Astrocyte (in vitro differentiated cells and primary cell): ENCODE measurements at regions not wholly inside any gene's neighbourhood (a gene's known extent, or its start where the extent isn't known, plus 50 kb on each side); places are given as distances from the start of the nearest gene placed in this dataset.
A peak's percentile ranks its signal among the peaks of the same experiment; 100 is the strongest.

Source experiments
- DNase-seq: peaks from one replicate; pipeline ENCODE4 v3.0.0-alpha.2; 2010; ENCODE audit warnings: low read depth
- FAIRE-seq: peaks from 2 replicates; lab custom pipeline; 2011; peaks lifted over from hg19 to GRCh38; lab: Jason Lieb, UNC
- H2AFZ ChIP-seq: 2 replicates; pipeline ENCODE4 v1.6.0; 2012; ENCODE audit warnings: low read depth, low read length, inconsistent platforms
- H3K27ac ChIP-seq: 2 replicates; pipeline ENCODE4 v1.5.1; 2011; ENCODE audit warnings: low read depth, low read length, inconsistent platforms
- H3K27me3 ChIP-seq: 2 replicates; pipeline ENCODE4 v1.6.0; 2011; ENCODE audit warnings: low read length, inconsistent platforms; ENCODE audit not compliant: insufficient read depth
- H3K36me3 ChIP-seq: 2 replicates; pipeline ENCODE4 v1.5.1; 2011; ENCODE audit warnings: low read length, inconsistent platforms; ENCODE audit not compliant: insufficient read depth
- H3K4me1 ChIP-seq: 2 replicates; pipeline ENCODE4 v1.5.1; 2011; ENCODE audit warnings: low read length, inconsistent platforms; ENCODE audit not compliant: insufficient read depth
- H3K4me2 ChIP-seq: 2 replicates; pipeline ENCODE4 v1.6.0; 2012; ENCODE audit warnings: low read length, inconsistent platforms
- H3K4me3 ChIP-seq: 2 replicates; pipeline ENCODE4 v1.5.1; 2011; ENCODE audit warnings: low read depth, mild to moderate bottlenecking, low read length, inconsistent platforms; ENCODE audit not compliant: insufficient read depth
- H3K79me2 ChIP-seq: 2 replicates; pipeline ENCODE4 v1.6.0; 2012; ENCODE audit warnings: mild to moderate bottlenecking, low read length, inconsistent platforms; ENCODE audit not compliant: insufficient read depth
- H3K9ac ChIP-seq: 2 replicates; pipeline ENCODE4 v1.6.0; 2012; ENCODE audit warnings: mild to moderate bottlenecking, low read length, inconsistent platforms
- H3K9me3 ChIP-seq: 2 replicates; pipeline ENCODE4 v1.5.1; 2012; ENCODE audit warnings: low read depth, mild to moderate bottlenecking, low read length, inconsistent platforms; ENCODE audit not compliant: insufficient read depth
- H4K20me1 ChIP-seq: 2 replicates; pipeline ENCODE4 v1.6.0; 2012; ENCODE audit warnings: low read length, inconsistent platforms; ENCODE audit not compliant: insufficient read depth
- H3K27ac Mint-ChIP-seq: one replicate; pipeline ENCODE4 v1.8.0; 2021; ENCODE audit warnings: mild to moderate bottlenecking, mixed read lengths; ENCODE audit not compliant: unreplicated experiment
- H3K27me3 Mint-ChIP-seq: one replicate; pipeline ENCODE4 v1.8.0; 2021; ENCODE audit warnings: low read depth, mixed read lengths; ENCODE audit not compliant: unreplicated experiment
- H3K36me3 Mint-ChIP-seq: one replicate; pipeline ENCODE4 v1.8.0; 2021; ENCODE audit warnings: low read depth, mixed read lengths; ENCODE audit not compliant: unreplicated experiment
- H3K4me1 Mint-ChIP-seq: one replicate; pipeline ENCODE4 v1.8.0; 2021; ENCODE audit warnings: low read depth, mixed read lengths; ENCODE audit not compliant: unreplicated experiment
- H3K4me3 Mint-ChIP-seq: one replicate; pipeline ENCODE4 v1.8.0; 2021; ENCODE audit warnings: mild to moderate bottlenecking, moderate library complexity, mixed read lengths; ENCODE audit not compliant: unreplicated experiment
- H3K9me3 Mint-ChIP-seq: one replicate; pipeline ENCODE4 v1.8.0; 2021; ENCODE audit warnings: mild to moderate bottlenecking, mixed read lengths; ENCODE audit not compliant: unreplicated experiment
- CTCF ChIP-seq: IDR thresholded peaks from 2 replicates; pipeline ENCODE4 v1.5.1; 2011; ENCODE audit warnings: low read depth, mild to moderate bottlenecking, inconsistent platforms, low read length, moderate library complexity; ENCODE audit not compliant: insufficient read depth
- EZH2 ChIP-seq: IDR thresholded peaks from 2 replicates; pipeline ENCODE4 v1.6.1; 2012; ENCODE audit warnings: mild to moderate bottlenecking, low read length, inconsistent platforms; ENCODE audit not compliant: insufficient read depth

DNA sequence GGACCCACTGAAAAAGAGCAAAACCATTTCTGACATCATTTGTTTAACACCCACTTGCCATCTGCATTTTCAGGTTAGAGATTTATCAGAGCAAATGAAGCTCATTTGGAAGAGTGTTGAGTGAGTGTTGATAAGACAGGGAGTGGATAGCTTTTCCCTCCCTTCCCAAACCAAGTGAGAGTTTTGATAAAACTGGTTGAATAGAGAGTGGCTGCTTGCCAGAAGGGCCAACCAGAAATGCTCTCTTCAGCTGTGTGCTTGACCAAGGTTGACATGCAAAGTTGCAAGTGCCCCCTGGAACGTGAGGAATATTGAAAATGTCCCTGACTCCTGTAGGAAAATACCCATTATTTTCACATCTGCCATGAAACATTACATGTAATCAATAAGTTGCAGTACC lies 1487.0 kb upstream of the FLRT2 start:
- Histone ChIP-seq H4K20me1 (no peaks in the 10 kb centered on the region), H3K9ac (no peak overlapping the region), H3K4me1 (no peaks in the 10 kb centered on the region), H3K36me3 (no peaks in the 10 kb centered on the region), H3K9me3 (no peaks in the 10 kb centered on the region), H3K79me2 (no peaks in the 10 kb centered on the region), H3K4me2 (no peak overlapping the region), H2AFZ (no peak overlapping the region), H3K27me3 (no peaks in the 10 kb centered on the region), H3K4me3 (no peak overlapping the region), H3K27ac (no peak overlapping the region)
- no peak for TF ChIP-seq EZH2
- no peak for TF ChIP-seq CTCF
- FAIRE-seq: no peak
- no peak overlapping the region for H3K4me3 Mint-ChIP-seq
- DNase-seq: no peak
- H3K36me3 Mint-ChIP-seq: no peaks in the 10 kb centered on the region
- H3K27ac Mint-ChIP-seq: no peak overlapping the region
- H3K4me1 Mint-ChIP-seq: peaks cover 13% of the 10 kb centered on the region
- no peaks in the 10 kb centered on the region for H3K27me3 Mint-ChIP-seq
- H3K9me3 Mint-ChIP-seq: no peaks in the 10 kb centered on the region

- Histone ChIP-seq H3K9ac (no peak overlapping the region), H3K9me3 (no peaks in the 10 kb centered on the region), H3K4me2 (no peak overlapping the region), H3K27me3 (no peaks in the 10 kb centered on the region), H2AFZ (peak overlapping the region; percentile 45), H3K79me2 (no peaks in the 10 kb centered on the region), H3K27ac (no peak overlapping the region), H3K4me3 (no peak overlapping the region), H4K20me1 (no peaks in the 10 kb centered on the region), H3K4me1 (no peaks in the 10 kb centered on the region), H3K36me3 (no peaks in the 10 kb centered on the region)
- no peak for FAIRE-seq
- no peak for TF ChIP-seq EZH2
- no peak for TF ChIP-seq CTCF
- H3K36me3 Mint-ChIP-seq: no peaks in the 10 kb centered on the region
- H3K4me1 Mint-ChIP-seq: no peaks in the 10 kb centered on the region
- DNase-seq: no peak
- H3K27ac Mint-ChIP-seq: no peak overlapping the region
- H3K9me3 Mint-ChIP-seq: no peaks in the 10 kb centered on the region
- no peaks in the 10 kb centered on the region for H3K27me3 Mint-ChIP-seq
- H3K4me3 Mint-ChIP-seq: no peak overlapping the region
Observed at GRCh38 chr14:84064316-84065125, 1465.4 kb upstream of the FLRT2 start.

- H3K36me3 ChIP-seq: no peaks in the 10 kb centered on the region
- Mint-ChIP-seq H3K4me3 (no peak overlapping the region), H3K9me3 (no peaks in the 10 kb centered on the region), H3K27ac (no peak overlapping the region), H3K4me1 (no peaks in the 10 kb centered on the region), H3K27me3 (no peaks in the 10 kb centered on the region), H3K36me3 (no peaks in the 10 kb centered on the region)
- no peak overlapping the region for H3K4me2 ChIP-seq
- H3K9me3 ChIP-seq: no peaks in the 10 kb centered on the region
- no peak for FAIRE-seq
- no peak overlapping the region for H3K4me3 ChIP-seq
- no peak overlapping the region for H3K9ac ChIP-seq
- TF ChIP-seq EZH2: no peak
- TF ChIP-seq CTCF: no peak
- H3K79me2 ChIP-seq: no peaks in the 10 kb centered on the region
- no peaks in the 10 kb centered on the region for H3K4me1 ChIP-seq
- DNase-seq: no peak
- no peak overlapping the region for H3K27ac ChIP-seq
- H2AFZ ChIP-seq: no peak overlapping the region
- H4K20me1 ChIP-seq: no peaks in the 10 kb centered on the region
- no peaks in the 10 kb centered on the region for H3K27me3 ChIP-seq
Observed at GRCh38 chr14:84065811-84066210, 1464.1 kb upstream of the FLRT2 start.
